Spinal cord (tissue), 9 donors: ENCODE measurements at regions not wholly inside any gene's neighbourhood (a gene's known extent, or its start where the extent isn't known, plus 50 kb on each side); places are given as distances from the start of the nearest gene placed in this dataset.

Source experiments
- DNase-seq, 6 donors: peaks; one replicate each; pipeline versions ENCODE4 v3.0.0 to v3.0.0-alpha.2; 2013 to 2015; ENCODE audit warnings: low spot score in 6 of 6, low read depth in 4 of 6
- H3K27ac ChIP-seq: one replicate; pipeline ENCODE4 v1.5.1; 2013; ENCODE audit warnings: low read depth, low read length, control low read depth
- H3K27me3 ChIP-seq: one replicate; pipeline ENCODE4 v1.6.1; 2013; ENCODE audit warnings: low read length; ENCODE audit not compliant: control insufficient read depth, insufficient read depth
- H3K36me3 ChIP-seq: one replicate; pipeline ENCODE4 v1.6.1; 2013; ENCODE audit warnings: low read length; ENCODE audit not compliant: control insufficient read depth, insufficient read depth
- H3K4me1 ChIP-seq: one replicate; pipeline ENCODE4 v1.6.1; 2013; ENCODE audit warnings: low read length; ENCODE audit not compliant: control insufficient read depth, insufficient read depth
- H3K4me3 ChIP-seq: one replicate; pipeline ENCODE4 v1.5.1; 2013; ENCODE audit warnings: low read depth, low read length, control low read depth
- H3K9me3 ChIP-seq: one replicate; pipeline ENCODE4 v1.6.1; 2013; ENCODE audit warnings: low read length; ENCODE audit not compliant: control insufficient read depth, insufficient read depth
- WGBS: methylation state at CpG from one replicate; pipeline ENCODE4 v1.1.5; 2013; ENCODE audit warnings: missing lambda C conversion rate; ENCODE audit not compliant: insufficient coverage; 5-methylcytosine and 5-hydroxymethylcytosine counted together
- donor health status: healthy.

DNA sequence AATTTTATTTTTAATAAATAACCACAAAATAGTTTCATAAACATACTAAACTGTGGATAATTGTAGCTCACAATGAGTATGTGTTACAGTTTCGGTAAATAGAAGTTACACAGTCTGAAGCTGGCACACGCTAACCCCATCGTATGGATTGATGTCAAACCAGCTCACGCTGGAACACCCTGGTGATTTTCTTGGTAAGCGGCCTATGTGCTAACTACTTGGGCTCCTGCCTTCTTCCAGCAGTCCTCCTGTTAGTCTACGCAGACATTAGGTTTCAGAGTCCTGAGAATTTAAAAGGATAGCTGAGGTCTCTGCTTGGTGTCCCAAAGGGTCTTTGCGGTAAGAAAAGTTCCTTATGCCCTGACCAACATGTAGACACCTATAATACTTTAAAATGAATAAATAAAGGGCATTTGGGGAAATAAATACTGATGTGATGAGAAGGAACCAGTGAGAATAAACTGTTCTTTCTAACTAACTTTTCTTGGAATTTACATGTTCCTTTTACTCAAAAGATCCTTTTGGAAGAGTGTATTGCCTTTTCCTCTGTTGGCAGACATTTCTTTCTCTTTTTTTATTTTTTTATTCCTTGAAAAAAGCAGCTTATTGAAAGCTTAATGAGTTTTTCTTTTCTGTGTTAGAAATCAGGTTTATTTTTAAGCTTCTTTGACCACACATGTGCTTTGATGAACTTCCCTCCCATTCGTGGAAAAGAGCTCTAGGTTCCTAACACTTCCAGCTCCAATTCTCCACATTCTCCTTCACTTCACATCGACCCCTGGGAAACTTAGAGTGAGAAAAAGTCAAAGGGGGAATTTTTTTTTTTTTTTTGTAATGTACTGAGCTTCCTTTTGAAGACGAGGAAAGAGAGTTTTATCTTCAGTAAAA lies 322.2 kb downstream of the IRS1 start:
- H3K36me3 ChIP-seq, result no peaks in the 10 kb centered on the region
- peak in 1 of 6 donors; percentile 59 for DNase-seq
- no peaks in the 10 kb centered on the region for H3K27me3 ChIP-seq
- H3K27ac ChIP-seq, result peak overlapping the region; percentile 44
- H3K4me1 ChIP-seq, result no peaks in the 10 kb centered on the region
- H3K4me3 ChIP-seq, result no peak overlapping the region
- WGBS, result 81% methylated on average over 6 of the region's 10 CpGs
- peaks cover 2% of the 10 kb centered on the region for H3K9me3 ChIP-seq

DNA sequence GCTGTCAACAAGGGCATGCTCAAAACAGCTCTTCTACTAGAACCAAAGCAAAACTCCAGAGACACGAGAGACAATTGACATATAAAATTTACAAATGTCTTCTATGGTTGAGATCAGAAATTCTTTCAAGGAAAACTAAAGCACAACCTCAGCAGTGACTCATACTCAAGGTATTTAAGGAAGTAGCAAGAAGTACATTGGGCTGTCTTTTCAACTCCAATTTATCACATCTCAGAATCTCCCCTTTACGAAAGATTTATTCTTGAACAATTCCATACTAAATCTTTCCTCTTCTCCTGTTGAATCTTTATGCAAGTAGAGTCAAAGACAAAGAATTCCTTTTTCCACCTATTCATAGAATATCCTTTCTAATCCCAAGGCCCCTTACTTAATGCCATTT lies 324.0 kb downstream of the IRS1 start:
- no peaks in the 10 kb centered on the region for H3K36me3 ChIP-seq
- no peaks in the 10 kb centered on the region for H3K27me3 ChIP-seq
- no CpG with 5 or more reads among the region's 2 CpGs for WGBS
- no peak overlapping the region for H3K27ac ChIP-seq
- DNase-seq, result no peak
- H3K9me3 ChIP-seq, result peaks cover 2% of the 10 kb centered on the region
- no peak overlapping the region for H3K4me3 ChIP-seq
- H3K4me1 ChIP-seq, result no peaks in the 10 kb centered on the region

DNA sequence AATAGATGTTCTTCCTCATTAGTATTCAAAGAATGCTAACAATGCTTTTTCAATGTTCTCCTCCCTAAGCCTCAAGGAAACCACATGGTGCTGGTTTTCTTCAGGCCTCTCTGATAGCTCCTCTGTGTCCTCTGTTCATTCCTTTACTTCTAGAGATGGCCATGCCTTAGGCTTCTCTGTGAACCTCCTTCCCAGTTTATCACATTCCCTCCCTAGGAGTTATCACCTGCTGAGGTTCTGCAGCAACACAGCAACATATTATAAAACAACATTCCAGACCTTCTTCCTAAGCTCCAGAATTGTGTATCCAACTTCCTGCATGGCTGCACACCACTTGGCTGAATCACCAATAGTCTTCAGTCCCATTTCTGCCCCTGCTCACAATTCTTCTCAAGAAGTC lies 325.5 kb downstream of the IRS1 start:
- Histone ChIP-seq H3K27me3 (no peaks in the 10 kb centered on the region), H3K4me3 (no peak overlapping the region), H3K27ac (no peak overlapping the region), H3K9me3 (peaks cover 2% of the 10 kb centered on the region), H3K4me1 (no peaks in the 10 kb centered on the region), H3K36me3 (no peaks in the 10 kb centered on the region)
- DNase-seq, result no peak

DNA sequence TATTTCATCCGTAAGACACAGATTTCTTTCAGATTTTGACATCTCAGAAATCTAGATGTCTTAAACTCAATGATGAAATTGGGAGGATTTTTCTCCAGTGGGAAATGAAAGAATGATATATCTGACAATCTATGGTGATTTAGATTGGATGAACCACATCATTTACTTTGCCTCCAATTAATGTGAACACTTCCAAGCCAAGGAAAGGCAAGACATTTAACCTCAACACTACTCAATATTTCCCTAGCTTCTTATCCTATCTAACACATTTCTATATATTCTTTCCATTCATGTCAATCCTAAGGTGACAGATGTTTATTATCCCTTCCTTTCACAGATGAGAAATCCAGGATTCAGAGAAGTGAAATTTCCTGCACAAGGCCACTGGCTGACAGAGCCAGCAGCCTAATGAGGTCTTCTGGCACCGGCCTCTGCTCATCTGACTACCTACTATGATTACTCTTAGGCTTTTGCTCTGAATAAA lies 327.6 kb downstream of the IRS1 start:
- no peaks in the 10 kb centered on the region for H3K36me3 ChIP-seq
- no peaks in the 10 kb centered on the region for H3K4me1 ChIP-seq
- H3K4me3 ChIP-seq, result no peak overlapping the region
- DNase-seq, result no peak
- H3K27me3 ChIP-seq, result no peaks in the 10 kb centered on the region
- H3K27ac ChIP-seq, result no peak overlapping the region
- H3K9me3 ChIP-seq, result peaks cover 2% of the 10 kb centered on the region
- WGBS, result 0% methylated on average over 1 of the region's 2 CpGs

DNA sequence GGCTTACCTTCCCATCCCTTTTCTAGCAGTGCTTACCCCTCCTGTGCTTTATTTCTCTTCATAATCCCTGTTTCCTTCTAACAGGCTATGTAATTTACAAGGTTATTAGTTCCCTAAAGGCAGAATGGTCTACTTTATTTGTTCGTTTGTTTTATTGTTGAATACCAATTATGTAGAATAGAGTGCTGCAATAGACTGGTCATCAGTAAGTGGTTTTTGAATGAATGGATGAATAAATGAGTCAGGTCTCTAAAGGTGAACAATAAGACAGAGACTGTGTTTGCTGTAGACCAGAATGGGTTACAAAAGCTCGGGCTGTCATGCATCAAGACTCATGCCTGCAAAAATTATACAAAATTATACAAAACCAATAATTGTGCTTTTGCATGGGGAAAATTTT lies 332.0 kb downstream of the IRS1 start:
- Histone ChIP-seq H3K4me3 (no peak overlapping the region), H3K27me3 (no peaks in the 10 kb centered on the region), H3K4me1 (no peaks in the 10 kb centered on the region), H3K27ac (no peak overlapping the region), H3K9me3 (no peaks in the 10 kb centered on the region), H3K36me3 (no peaks in the 10 kb centered on the region)
- no peak for DNase-seq
- WGBS, result 100% methylated on average over 1 of the region's 2 CpGs

DNA sequence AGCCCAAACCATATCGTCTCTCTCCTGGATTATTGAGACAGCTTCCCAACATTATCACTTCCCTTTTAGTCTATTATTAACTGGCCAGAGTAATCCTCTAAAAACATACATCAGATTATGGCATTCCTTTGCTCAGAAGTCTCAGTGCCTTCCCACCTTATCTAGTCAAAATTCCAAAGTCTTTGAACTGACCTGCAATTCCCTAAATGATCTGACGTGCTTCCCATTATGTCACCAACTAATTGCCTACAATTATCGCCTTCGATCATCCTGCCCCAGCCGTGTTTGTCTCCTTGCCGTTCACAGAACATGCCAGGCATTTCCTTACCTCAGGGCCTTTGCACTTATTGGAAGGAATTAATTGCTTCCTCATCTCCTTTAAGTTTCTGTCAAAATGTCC lies 332.4 kb downstream of the IRS1 start:
- WGBS, result 64% methylated on average over 5 of the region's 6 CpGs
- no peak overlapping the region for H3K4me3 ChIP-seq
- no peak overlapping the region for H3K27ac ChIP-seq
- H3K4me1 ChIP-seq, result no peaks in the 10 kb centered on the region
- no peaks in the 10 kb centered on the region for H3K9me3 ChIP-seq
- H3K27me3 ChIP-seq, result no peaks in the 10 kb centered on the region
- no peaks in the 10 kb centered on the region for H3K36me3 ChIP-seq
- no peak for DNase-seq

DNA sequence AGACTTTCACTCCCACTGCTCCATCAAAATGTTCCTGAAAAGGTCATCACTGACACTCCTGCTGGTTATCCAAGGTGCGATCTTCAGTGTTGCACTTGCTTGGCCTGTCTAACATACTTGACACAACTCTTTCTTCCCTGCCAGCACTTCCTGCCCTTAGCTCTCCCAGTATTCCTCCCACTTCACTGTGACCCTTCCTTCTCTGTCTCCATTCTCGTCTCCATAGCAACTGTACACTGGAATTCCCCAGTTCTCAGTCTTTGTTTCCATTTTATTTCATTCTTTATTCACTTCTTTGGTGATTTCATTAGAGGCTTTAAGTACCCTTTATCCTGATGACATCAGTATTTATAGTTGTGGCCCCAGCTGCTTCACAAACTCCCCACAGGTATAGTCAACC lies 333.0 kb downstream of the IRS1 start:
- Histone ChIP-seq H3K27me3 (no peaks in the 10 kb centered on the region), H3K4me1 (no peaks in the 10 kb centered on the region), H3K27ac (no peak overlapping the region), H3K36me3 (no peaks in the 10 kb centered on the region), H3K4me3 (no peak overlapping the region), H3K9me3 (no peaks in the 10 kb centered on the region)
- WGBS, result 71% methylated on average over 2 of the region's 2 CpGs
- peak in 2 of 6 donors; percentile 14 to 28 for DNase-seq

DNA sequence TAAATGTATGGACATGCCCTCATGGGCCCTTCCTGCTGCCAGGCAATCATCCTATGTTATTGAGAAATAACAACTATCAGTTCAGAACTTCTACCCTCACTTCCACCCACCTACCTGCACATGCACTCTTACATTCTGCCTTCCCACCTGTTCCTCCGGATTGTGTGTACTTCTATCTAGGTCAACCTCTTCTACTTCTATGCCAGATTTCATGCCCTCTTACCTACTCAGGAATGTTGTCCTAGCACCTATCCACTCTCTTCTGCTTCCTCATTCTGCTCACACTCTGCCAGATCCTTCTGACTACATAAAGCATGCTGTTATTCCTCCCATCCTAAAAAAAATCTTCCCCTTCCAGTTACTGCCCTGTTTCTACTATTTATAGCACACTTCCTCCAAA lies 333.5 kb downstream of the IRS1 start:
- no peak for DNase-seq
- Histone ChIP-seq H3K4me1 (no peaks in the 10 kb centered on the region), H3K27ac (no peak overlapping the region), H3K4me3 (no peak overlapping the region), H3K27me3 (no peaks in the 10 kb centered on the region), H3K36me3 (no peaks in the 10 kb centered on the region), H3K9me3 (no peaks in the 10 kb centered on the region)
- 100% methylated on average over 1 of the region's 1 CpG for WGBS

DNA sequence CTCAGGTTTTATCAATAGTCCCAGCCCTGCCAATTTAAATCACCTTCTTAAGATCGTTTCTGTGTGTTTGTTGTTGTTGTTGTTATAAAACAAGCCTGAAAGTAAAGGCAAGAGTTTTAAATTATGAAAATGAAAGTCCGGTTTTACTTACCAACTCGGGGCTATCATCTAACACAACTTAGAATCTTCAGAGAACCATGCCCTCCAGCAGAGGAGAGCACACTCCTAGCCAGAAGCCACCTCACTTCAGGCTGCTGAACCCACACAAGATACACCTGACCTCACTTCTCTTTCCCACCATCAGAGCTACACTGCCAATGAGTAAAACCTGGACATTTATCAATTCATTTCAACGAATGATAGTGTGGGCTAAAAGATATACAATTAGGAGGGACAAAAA lies 335.2 kb downstream of the IRS1 start:
- H3K9me3 ChIP-seq, result no peaks in the 10 kb centered on the region
- WGBS, result no CpG with 5 or more reads among the region's 4 CpGs
- no peaks in the 10 kb centered on the region for H3K4me1 ChIP-seq
- H3K36me3 ChIP-seq, result no peaks in the 10 kb centered on the region
- H3K27ac ChIP-seq, result no peak overlapping the region
- no peak for DNase-seq
- no peak overlapping the region for H3K4me3 ChIP-seq
- H3K27me3 ChIP-seq, result no peaks in the 10 kb centered on the region

DNA sequence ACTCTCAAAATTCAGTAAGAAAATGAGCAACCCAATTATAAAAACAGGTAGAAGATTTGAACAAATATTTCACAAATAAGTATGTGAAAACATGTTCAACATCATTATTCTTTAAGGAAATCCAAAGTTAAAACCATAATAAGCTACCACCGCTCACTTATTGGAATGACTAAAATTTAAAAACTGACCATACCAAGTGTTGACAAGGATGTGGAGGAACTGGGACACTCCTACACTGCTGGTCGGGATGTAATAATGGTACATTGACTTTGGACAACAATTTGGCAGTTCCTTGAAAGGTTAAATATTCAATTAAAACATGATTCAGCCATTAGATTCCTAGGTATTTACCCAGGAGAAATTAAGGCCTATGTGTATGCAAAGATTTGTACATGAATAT lies 336.5 kb downstream of the IRS1 start:
- no peaks in the 10 kb centered on the region for H3K36me3 ChIP-seq
- H3K4me1 ChIP-seq, result no peaks in the 10 kb centered on the region
- no CpG with 5 or more reads among the region's 2 CpGs for WGBS
- no peaks in the 10 kb centered on the region for H3K9me3 ChIP-seq
- H3K27ac ChIP-seq, result no peak overlapping the region
- DNase-seq, result no peak
- H3K27me3 ChIP-seq, result no peaks in the 10 kb centered on the region
- H3K4me3 ChIP-seq, result no peak overlapping the region
